ENCODE measurements at regions not wholly inside any gene's neighbourhood (a gene's known extent, or its start where the extent isn't known, plus 50 kb on each side); places are given as distances from the start of the nearest gene placed in this dataset.

GRCh38 chr2:236317938-236318396 lies 53.8 kb upstream of the ASB18 start:
- no peaks in the 10 kb centered on the region for H3K36me3 ChIP-seq (ENCODE audit: low read length)
- no peaks in the 10 kb centered on the region for H3F3A ChIP-seq (ENCODE audit: insufficient read depth)
- H2AFZ ChIP-seq (ENCODE audit: low read depth, low read length, severe bottlenecking) = no peak overlapping the region
- no peak overlapping the region for H3K4me3 ChIP-seq (ENCODE audit: insufficient read depth, low read length, poor library complexity, severe bottlenecking)
- no peak for TF ChIP-seq CTCF (IDR thresholded peaks at IDR 0.05; ENCODE audit: insufficient read depth, low read length, poor library complexity, severe bottlenecking)
- TF ChIP-seq EZH2phosphoT487 (conservative IDR thresholded peaks at IDR 0.05; ENCODE audit: low read length) = no peak
- H3K4me2 ChIP-seq (ENCODE audit: low read depth, low read length, poor library complexity, severe bottlenecking) = no peak overlapping the region
- H4K20me1 ChIP-seq (ENCODE audit: low read depth, low read length) = no peaks in the 10 kb centered on the region
- no peak overlapping the region for H3K9ac ChIP-seq (ENCODE audit: low read length)
- H3K79me2 ChIP-seq (ENCODE audit: insufficient read depth, low read length) = no peaks in the 10 kb centered on the region
- H3K9me3 ChIP-seq (ENCODE audit: insufficient read depth, low read length) = no peaks in the 10 kb centered on the region
- H3K27ac ChIP-seq (ENCODE audit: low read depth, low read length) = no peak overlapping the region
- no peaks in the 10 kb centered on the region for H3K27me3 ChIP-seq (ENCODE audit: low read length)
- no peaks in the 10 kb centered on the region for H3K9me2 ChIP-seq (replicated peaks; ENCODE audit: insufficient read depth, low read length)

- Histone ChIP-seq H3K27me3 (ENCODE audit: low read length) (no peaks in the 10 kb centered on the region), H3K4me3 (ENCODE audit: insufficient read depth, low read length, poor library complexity, severe bottlenecking) (no peak overlapping the region), H3K27ac (ENCODE audit: low read depth, low read length) (no peak overlapping the region), H3K9me3 (ENCODE audit: insufficient read depth, low read length) (no peaks in the 10 kb centered on the region), H2AFZ (ENCODE audit: low read depth, low read length, severe bottlenecking) (no peak overlapping the region), H3K9me2 (replicated peaks; ENCODE audit: insufficient read depth, low read length) (no peaks in the 10 kb centered on the region), H3K9ac (ENCODE audit: low read length) (no peak overlapping the region), H3K79me2 (ENCODE audit: insufficient read depth, low read length) (no peaks in the 10 kb centered on the region), H3F3A (ENCODE audit: insufficient read depth) (no peaks in the 10 kb centered on the region), H3K4me2 (ENCODE audit: low read depth, low read length, poor library complexity, severe bottlenecking) (no peak overlapping the region), H4K20me1 (ENCODE audit: low read depth, low read length) (no peaks in the 10 kb centered on the region), H3K36me3 (ENCODE audit: low read length) (no peaks in the 10 kb centered on the region)
- TF ChIP-seq CTCF (IDR thresholded peaks at IDR 0.05; ENCODE audit: insufficient read depth, low read length, poor library complexity, severe bottlenecking) (no peak), EZH2phosphoT487 (conservative IDR thresholded peaks at IDR 0.05; ENCODE audit: low read length) (no peak)
Measured at GRCh38 chr2:236318401-236318800, 54.2 kb upstream of the ASB18 start.

- Histone ChIP-seq H3K9ac (ENCODE audit: low read length) (no peak overlapping the region), H4K20me1 (ENCODE audit: low read depth, low read length) (no peaks in the 10 kb centered on the region), H3K36me3 (ENCODE audit: low read length) (no peaks in the 10 kb centered on the region), H3K27ac (ENCODE audit: low read depth, low read length) (no peak overlapping the region), H3K9me3 (ENCODE audit: insufficient read depth, low read length) (no peaks in the 10 kb centered on the region), H3K27me3 (ENCODE audit: low read length) (no peaks in the 10 kb centered on the region), H2AFZ (ENCODE audit: low read depth, low read length, severe bottlenecking) (no peak overlapping the region), H3K79me2 (ENCODE audit: insufficient read depth, low read length) (no peaks in the 10 kb centered on the region), H3F3A (ENCODE audit: insufficient read depth) (no peaks in the 10 kb centered on the region), H3K4me2 (ENCODE audit: low read depth, low read length, poor library complexity, severe bottlenecking) (no peak overlapping the region), H3K9me2 (replicated peaks; ENCODE audit: insufficient read depth, low read length) (no peaks in the 10 kb centered on the region), H3K4me3 (ENCODE audit: insufficient read depth, low read length, poor library complexity, severe bottlenecking) (no peak overlapping the region)
- no peak for TF ChIP-seq EZH2phosphoT487 (conservative IDR thresholded peaks at IDR 0.05; ENCODE audit: low read length)
- peak; percentile 12 for TF ChIP-seq CTCF (IDR thresholded peaks at IDR 0.05; ENCODE audit: insufficient read depth, low read length, poor library complexity, severe bottlenecking)
Measured at GRCh38 chr2:236319036-236319435, 54.8 kb upstream of the ASB18 start.
